Trophoblast cell (in vitro differentiated cells and primary cell): ENCODE measurements at regions not wholly inside any gene's neighbourhood (a gene's known extent, or its start where the extent isn't known, plus 50 kb on each side); places are given as distances from the start of the nearest gene placed in this dataset.
A peak's percentile ranks its signal among the peaks of the same experiment; 100 is the strongest.

ENCODE experiments used
- DNase-seq, 2 donors: peaks; one replicate each; pipeline ENCODE4 v3.0.0-alpha.2; 2016
- H2AFZ ChIP-seq: 2 replicates; pipeline ENCODE4 v1.6.1; 2013; ENCODE audit warnings: low read length, moderate library complexity, mild to moderate bottlenecking; ENCODE audit not compliant: insufficient read depth, poor library complexity
- H2AK5ac ChIP-seq: 2 replicates; pipeline ENCODE4 v1.6.1; 2013; ENCODE audit warnings: mild to moderate bottlenecking, low read length
- H2BK120ac ChIP-seq: 2 replicates; pipeline ENCODE4 v1.6.1; 2013; ENCODE audit warnings: low read length, mild to moderate bottlenecking, moderate library complexity; ENCODE audit not compliant: insufficient read depth, poor library complexity
- H2BK12ac ChIP-seq: 2 replicates; pipeline ENCODE4 v1.6.1; 2013; ENCODE audit warnings: mild to moderate bottlenecking, low read length, moderate library complexity
- H2BK5ac ChIP-seq: 2 replicates; pipeline ENCODE4 v1.6.1; 2013; ENCODE audit warnings: low read length, low read depth, moderate library complexity, mild to moderate bottlenecking; ENCODE audit not compliant: poor library complexity
- H3K14ac ChIP-seq: 2 replicates; pipeline ENCODE4 v1.6.1; 2013; ENCODE audit warnings: mild to moderate bottlenecking, low read length
- H3K18ac ChIP-seq: 2 replicates; pipeline ENCODE4 v1.6.1; 2013; ENCODE audit warnings: mild to moderate bottlenecking, low read length
- H3K23ac ChIP-seq: 2 replicates; pipeline ENCODE4 v1.6.1; 2013; ENCODE audit warnings: low read length
- H3K27ac ChIP-seq: 2 replicates; pipeline ENCODE4 v1.5.1; 2013; ENCODE audit warnings: low read depth, mild to moderate bottlenecking, inconsistent platforms, low read length, moderate library complexity
- H3K27me3 ChIP-seq: 2 replicates; pipeline ENCODE4 v1.6.1; 2013; ENCODE audit warnings: inconsistent platforms, mild to moderate bottlenecking, low read length, moderate library complexity; ENCODE audit not compliant: insufficient read depth
- H3K36me3 ChIP-seq, 2 experiments: 1 replicate in 1 of 2; 2 replicates in 1 of 2; pipeline ENCODE4 v1.6.1; 2013; ENCODE audit warnings: low read length in 2 of 2, mild to moderate bottlenecking in 2 of 2, moderate library complexity in 1 of 2; ENCODE audit not compliant: insufficient read depth in 2 of 2, control insufficient read depth in 1 of 2
- H3K4ac ChIP-seq: 2 replicates; pipeline ENCODE4 v1.6.1; 2013; ENCODE audit warnings: low read depth, mild to moderate bottlenecking, low read length, moderate library complexity
- H3K4me1 ChIP-seq, 2 experiments: 1 replicate in 1 of 2; 2 replicates in 1 of 2; pipeline ENCODE4 v1.6.1; 2013; ENCODE audit warnings: low read length in 2 of 2, mild to moderate bottlenecking in 2 of 2, moderate library complexity in 1 of 2; ENCODE audit not compliant: insufficient read depth in 2 of 2, control insufficient read depth in 1 of 2
- H3K4me2 ChIP-seq: 2 replicates; pipeline ENCODE4 v1.6.1; 2013; ENCODE audit warnings: inconsistent platforms, mild to moderate bottlenecking, low read length, moderate library complexity
- H3K4me3 ChIP-seq: 2 replicates; pipeline ENCODE4 v1.5.1; 2013; ENCODE audit warnings: mild to moderate bottlenecking, low read depth, low read length, inconsistent platforms
- H3K79me1 ChIP-seq: one replicate; pipeline ENCODE4 v1.6.1; 2013; ENCODE audit warnings: low read length
- H3K79me2 ChIP-seq: 2 replicates; pipeline ENCODE4 v1.6.1; 2013; ENCODE audit warnings: low read length, mild to moderate bottlenecking; ENCODE audit not compliant: control insufficient read depth, insufficient read depth, poor library complexity
- H3K9ac ChIP-seq: 2 replicates; pipeline ENCODE4 v1.6.1; 2013; ENCODE audit warnings: mild to moderate bottlenecking, low read length
- H3K9me3 ChIP-seq: 2 replicates; pipeline ENCODE4 v1.6.1; 2013; ENCODE audit warnings: low read depth, mild to moderate bottlenecking, control low read depth, inconsistent platforms, low read length; ENCODE audit not compliant: insufficient read depth
- H4K12ac ChIP-seq: 2 replicates; pipeline ENCODE4 v1.6.1; 2013; ENCODE audit warnings: low read depth, mild to moderate bottlenecking, low read length, moderate library complexity
- H4K8ac ChIP-seq: 2 replicates; pipeline ENCODE4 v1.6.1; 2013; ENCODE audit warnings: low read depth, mild to moderate bottlenecking, low read length, moderate library complexity
- H4K91ac ChIP-seq: one replicate; pipeline ENCODE4 v1.6.1; 2013; ENCODE audit warnings: low read depth, mild to moderate bottlenecking, low read length, moderate library complexity
- WGBS: extraction: QIAGEN DNeasy Blood & Tissue Kit; methylation state at CpG from one replicate; pipeline ENCODE4 v1.1.7; 2013; ENCODE audit warnings: missing lambda C conversion rate; ENCODE audit not compliant: insufficient read length, insufficient coverage; ENCODE audit errors: extremely low coverage; 5-methylcytosine and 5-hydroxymethylcytosine counted together

DNA sequence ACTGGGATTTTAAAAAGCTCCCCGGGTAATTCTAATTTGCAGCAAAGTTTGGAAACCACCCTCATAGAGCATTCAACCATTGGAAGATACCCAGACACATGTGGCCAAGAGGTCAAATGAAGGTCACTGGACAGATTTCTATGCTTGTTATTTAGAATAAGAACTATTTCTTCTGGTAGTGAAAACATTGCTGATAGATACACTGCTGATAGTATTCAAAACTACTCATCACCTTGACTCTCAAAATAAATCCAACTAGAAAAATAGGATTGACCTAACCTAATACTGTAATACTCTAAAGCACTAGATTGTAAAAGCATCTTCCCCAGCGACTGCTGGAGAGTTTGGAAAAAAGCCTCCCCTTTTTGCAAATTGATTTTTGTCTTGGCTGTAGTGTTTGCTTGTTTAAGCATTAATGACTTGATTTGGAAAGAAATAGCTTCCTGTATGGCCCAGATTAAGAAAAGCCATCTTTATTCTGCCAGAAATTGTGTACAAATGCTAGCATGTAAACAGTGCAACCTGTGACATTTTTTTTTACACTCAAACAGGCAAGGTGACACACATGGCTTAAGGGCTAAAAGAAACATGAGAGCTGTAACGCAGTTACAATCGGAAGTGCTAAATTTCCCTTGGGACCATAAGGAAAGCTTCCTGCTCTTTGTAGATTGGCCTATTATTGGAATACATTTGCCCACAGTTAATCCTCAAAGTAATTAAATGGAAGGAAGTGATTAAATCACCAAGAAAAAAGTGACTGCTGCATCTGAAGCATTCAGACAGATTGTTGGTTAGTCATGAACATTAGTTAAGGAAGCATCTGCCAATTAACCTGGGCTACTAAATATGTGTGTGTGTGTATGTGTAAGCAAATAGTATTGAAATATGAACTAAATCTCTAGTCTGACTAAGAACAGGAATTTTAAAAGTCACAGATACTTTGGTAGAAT lies 356.5 kb upstream of the ATP2B1 start:
- no peak overlapping the region for H2BK120ac ChIP-seq
- no peak overlapping the region for H4K12ac ChIP-seq
- H3K79me1 ChIP-seq, result peaks cover 5% of the 10 kb centered on the region
- H4K91ac ChIP-seq, result no peak overlapping the region
- no peaks in the 10 kb centered on the region for H3K36me3 ChIP-seq
- H3K9ac ChIP-seq, result no peak overlapping the region
- H3K4ac ChIP-seq, result no peak overlapping the region
- no peak overlapping the region for H3K23ac ChIP-seq
- no peak overlapping the region for H2AK5ac ChIP-seq
- no peaks in the 10 kb centered on the region for H3K27me3 ChIP-seq
- H3K14ac ChIP-seq, result no peak overlapping the region
- no peak overlapping the region for H2AFZ ChIP-seq
- H4K8ac ChIP-seq, result no peak overlapping the region
- H3K9me3 ChIP-seq, result no peaks in the 10 kb centered on the region
- no peak overlapping the region for H3K27ac ChIP-seq
- no peak overlapping the region for H2BK12ac ChIP-seq
- H3K4me1 ChIP-seq, result peaks cover 0 to 5% of the 10 kb centered on the region in 2 experiments
- H3K4me2 ChIP-seq, result no peak overlapping the region
- H3K79me2 ChIP-seq, result no peaks in the 10 kb centered on the region
- no peak for DNase-seq
- H2BK5ac ChIP-seq, result no peak overlapping the region
- WGBS, result no CpG with 5 or more reads among the region's 4 CpGs
- H3K18ac ChIP-seq, result no peak overlapping the region
- no peak overlapping the region for H3K4me3 ChIP-seq

DNA sequence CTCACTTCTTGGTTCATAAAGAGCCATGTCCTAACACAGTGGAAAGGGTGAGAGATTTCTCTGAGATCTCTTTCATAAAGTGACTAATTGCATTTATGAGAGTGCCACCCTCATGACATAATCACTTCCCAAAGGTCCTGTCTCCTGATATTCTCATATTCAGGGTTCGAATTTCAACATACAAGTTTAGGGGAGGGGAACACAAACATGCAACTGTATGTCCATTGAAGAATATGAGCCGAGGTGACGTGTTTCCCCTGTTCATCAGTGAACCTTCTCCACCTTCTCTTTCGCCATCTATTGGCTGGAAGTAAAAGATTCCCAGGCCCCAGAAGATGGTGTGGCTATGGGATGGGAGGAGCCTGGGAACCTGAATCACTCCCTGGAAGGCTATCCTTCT lies 354.2 kb upstream of the ATP2B1 start:
- peaks cover 3% of the 10 kb centered on the region for H3K79me1 ChIP-seq
- no peaks in the 10 kb centered on the region for H3K79me2 ChIP-seq
- no peak overlapping the region for H3K4ac ChIP-seq
- H3K4me3 ChIP-seq, result no peak overlapping the region
- H3K23ac ChIP-seq, result no peak overlapping the region
- H3K9ac ChIP-seq, result no peak overlapping the region
- no peak overlapping the region for H2BK120ac ChIP-seq
- no peak overlapping the region for H3K18ac ChIP-seq
- no peak overlapping the region for H2AFZ ChIP-seq
- no CpG with 5 or more reads among the region's 4 CpGs for WGBS
- no peak overlapping the region for H2BK5ac ChIP-seq
- H3K27ac ChIP-seq, result no peak overlapping the region
- H2BK12ac ChIP-seq, result peak overlapping the region; percentile 58
- H3K14ac ChIP-seq, result no peak overlapping the region
- H3K4me1 ChIP-seq, result no peaks in the 10 kb centered on the region
- H4K91ac ChIP-seq, result no peak overlapping the region
- no peak overlapping the region for H4K8ac ChIP-seq
- no peak overlapping the region for H4K12ac ChIP-seq
- no peak overlapping the region for H3K4me2 ChIP-seq
- DNase-seq, result no peak
- H3K27me3 ChIP-seq, result no peaks in the 10 kb centered on the region
- H2AK5ac ChIP-seq, result no peak overlapping the region
- H3K9me3 ChIP-seq, result no peaks in the 10 kb centered on the region
- H3K36me3 ChIP-seq, result no peaks in the 10 kb centered on the region

DNA sequence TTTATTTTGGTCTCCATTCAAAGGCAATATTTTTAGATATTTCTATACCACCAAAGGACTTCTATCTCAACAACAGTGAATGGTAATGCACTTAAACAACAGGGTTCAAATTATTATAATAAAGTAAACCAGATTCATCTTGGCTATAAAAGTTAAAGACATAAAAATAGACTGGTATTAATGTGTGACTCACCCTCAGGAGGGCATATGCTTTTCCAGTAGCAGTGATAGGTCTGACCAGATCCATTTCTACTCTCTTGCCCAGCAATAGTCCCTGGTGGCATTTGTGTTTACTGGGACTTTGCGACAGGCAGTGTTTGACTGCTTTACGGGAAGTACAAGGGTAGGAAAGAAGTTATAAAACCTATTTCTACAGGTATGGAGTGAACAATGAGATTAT lies 353.2 kb upstream of the ATP2B1 start:
- Histone ChIP-seq H3K27ac (no peak overlapping the region), H2BK5ac (no peak overlapping the region), H3K9me3 (no peaks in the 10 kb centered on the region), H3K27me3 (no peaks in the 10 kb centered on the region), H3K79me1 (peaks cover 3% of the 10 kb centered on the region), H3K36me3 (no peaks in the 10 kb centered on the region), H2BK120ac (no peak overlapping the region), H3K4me1 (no peaks in the 10 kb centered on the region), H2BK12ac (no peak overlapping the region), H3K23ac (no peak overlapping the region), H2AK5ac (no peak overlapping the region), H4K91ac (peak overlapping the region; percentile 14), H3K4me2 (no peak overlapping the region), H3K9ac (no peak overlapping the region), H3K4ac (no peak overlapping the region), H2AFZ (no peak overlapping the region), H3K14ac (no peak overlapping the region), H4K12ac (no peak overlapping the region), H3K4me3 (no peak overlapping the region), H3K18ac (no peak overlapping the region), H4K8ac (no peak overlapping the region), H3K79me2 (no peaks in the 10 kb centered on the region)
- no peak for DNase-seq
- no CpG with 5 or more reads among the region's 2 CpGs for WGBS

DNA sequence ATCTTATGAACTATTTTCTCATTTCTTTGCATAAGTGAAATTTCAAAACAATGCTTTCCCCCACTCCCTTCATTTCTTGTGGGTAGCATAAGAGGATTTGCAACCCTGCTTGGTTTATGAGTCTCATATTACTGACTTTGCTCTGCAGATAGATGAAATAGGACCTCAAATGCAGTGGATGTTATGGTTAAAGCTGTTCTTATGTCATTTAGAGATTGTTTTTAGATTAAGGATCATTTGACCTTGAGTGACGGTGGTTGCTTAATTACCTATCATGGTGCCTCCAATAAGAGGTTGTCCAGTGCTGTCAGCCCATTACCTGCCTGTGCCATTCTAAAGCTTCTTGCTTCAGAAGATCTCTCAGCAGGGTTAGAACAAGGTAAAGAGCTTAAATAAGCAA lies 351.4 kb upstream of the ATP2B1 start:
- Histone ChIP-seq H3K18ac (no peak overlapping the region), H4K8ac (no peak overlapping the region), H2BK120ac (no peak overlapping the region), H2AFZ (no peak overlapping the region), H3K79me1 (peaks cover 4% of the 10 kb centered on the region), H4K91ac (no peak overlapping the region), H3K36me3 (no peaks in the 10 kb centered on the region), H3K4me3 (no peak overlapping the region), H3K27me3 (no peaks in the 10 kb centered on the region), H4K12ac (no peak overlapping the region), H3K9me3 (no peaks in the 10 kb centered on the region), H3K4me1 (no peaks in the 10 kb centered on the region), H2BK12ac (no peak overlapping the region), H3K9ac (no peak overlapping the region), H3K4ac (no peak overlapping the region), H3K23ac (peak overlapping the region; percentile 67), H3K27ac (no peak overlapping the region), H2AK5ac (no peak overlapping the region), H3K4me2 (no peak overlapping the region), H3K79me2 (no peaks in the 10 kb centered on the region), H2BK5ac (no peak overlapping the region), H3K14ac (no peak overlapping the region)
- DNase-seq, result no peak
- WGBS, result no CpG with 5 or more reads among the region's 1 CpG
